ENCODE measurements at regions not wholly inside any gene's neighbourhood (a gene's known extent, or its start where the extent isn't known, plus 50 kb on each side); places are given as distances from the start of the nearest gene placed in this dataset.
"Not testable (repeated sequence)": the region's sequence is repeated elsewhere in the genome, so short reads cannot be mapped to it uniquely, and the experiment has no call there.

- DNase-seq = no peak
Measured at GRCh38 chr3:107939691-107940442, 151.0 kb downstream of the CD47 start.

- no peak for DNase-seq
Measured at GRCh38 chr3:107938143-107938542, 152.7 kb downstream of the CD47 start.

GRCh38 chr3:107934808-107935207 is 156.0 kb downstream of the CD47 start:
- no peak for DNase-seq

GRCh38 chr3:107933450-107933849 is 157.4 kb downstream of the CD47 start:
- no peak for DNase-seq

- DNase-seq = no peak
Measured at GRCh38 chr3:107931326-107931725, 159.5 kb downstream of the CD47 start.

- no peak for DNase-seq
Measured at GRCh38 chr3:107929088-107929487, 161.7 kb downstream of the CD47 start.

GRCh38 chr3:107928084-107928445 is 162.8 kb downstream of the CD47 start:
- DNase-seq = no peak

- peak; percentile 53 for DNase-seq
Measured at GRCh38 chr3:107927361-107928083, 163.3 kb downstream of the CD47 start.

GRCh38 chr3:107925851-107926250 is 165.0 kb downstream of the CD47 start:
- DNase-seq = no peak

- DNase-seq = no peak
Measured at GRCh38 chr3:107921038-107921437, 169.8 kb downstream of the CD47 start.

GRCh38 chr3:107920538-107920937 is 170.3 kb downstream of the CD47 start:
- DNase-seq = no peak

GRCh38 chr3:107919239-107919638 is 171.6 kb downstream of the CD47 start:
- no peak for DNase-seq

- DNase-seq = no peak
Measured at GRCh38 chr3:107916171-107916570, 174.7 kb downstream of the CD47 start.

- no peak for DNase-seq
Measured at GRCh38 chr3:107915706-107916105, 175.1 kb downstream of the CD47 start.

GRCh38 chr3:107913701-107914100 is 177.1 kb downstream of the CD47 start:
- no peak for DNase-seq

GRCh38 chr3:107911337-107912000 is 179.4 kb downstream of the CD47 start:
- no peak for DNase-seq

GRCh38 chr3:107910713-107911259 is 180.0 kb downstream of the CD47 start:
- peak; percentile 3 for DNase-seq

- not testable (repeated sequence) for DNase-seq
Measured at GRCh38 chr3:107909583-107909982, 181.2 kb downstream of the CD47 start.

- DNase-seq = no peak
Measured at GRCh38 chr3:107907996-107908395, 182.8 kb downstream of the CD47 start.

- no peak for DNase-seq
Measured at GRCh38 chr3:107904536-107905066, 186.2 kb downstream of the CD47 start.

- no peak for DNase-seq
Measured at GRCh38 chr3:107899990-107900651, 190.7 kb downstream of the CD47 start.

GRCh38 chr3:107897471-107898061 is 193.3 kb downstream of the CD47 start:
- no peak for DNase-seq
